CD4-positive, alpha-beta T cell treated with Interleukin-12 subunit alpha and Interleukin-12 subunit beta, for 1 hour (primary cell): ENCODE measurements at regions not wholly inside any gene's neighbourhood (a gene's known extent, or its start where the extent isn't known, plus 50 kb on each side); places are given as distances from the start of the nearest gene placed in this dataset.

Experiments
- DNase-seq: peaks from one replicate; pipeline ENCODE4 v3.0.0-alpha.2; 2020

DNA sequence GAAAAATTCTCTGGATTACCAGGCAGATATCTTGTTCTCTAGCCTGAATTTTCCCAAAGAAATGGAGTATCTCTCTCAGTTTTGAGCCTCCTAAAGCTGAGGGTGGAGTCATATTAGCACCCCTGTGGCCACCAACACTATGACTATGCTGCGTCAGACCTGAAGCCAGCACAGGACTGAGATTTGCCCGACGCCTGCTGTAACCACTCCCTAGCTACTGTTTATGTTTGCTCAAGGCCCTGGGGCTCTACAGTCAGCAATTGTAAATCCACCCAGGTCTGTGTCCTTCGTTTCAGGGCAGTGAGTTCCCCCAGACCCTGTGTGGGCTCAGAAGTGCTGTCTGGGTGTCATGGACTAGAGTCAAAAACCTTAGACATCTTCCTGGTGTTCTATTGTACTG, 61.4 kb downstream of the ZXDA start:
- DNase-seq: no peak

DNA sequence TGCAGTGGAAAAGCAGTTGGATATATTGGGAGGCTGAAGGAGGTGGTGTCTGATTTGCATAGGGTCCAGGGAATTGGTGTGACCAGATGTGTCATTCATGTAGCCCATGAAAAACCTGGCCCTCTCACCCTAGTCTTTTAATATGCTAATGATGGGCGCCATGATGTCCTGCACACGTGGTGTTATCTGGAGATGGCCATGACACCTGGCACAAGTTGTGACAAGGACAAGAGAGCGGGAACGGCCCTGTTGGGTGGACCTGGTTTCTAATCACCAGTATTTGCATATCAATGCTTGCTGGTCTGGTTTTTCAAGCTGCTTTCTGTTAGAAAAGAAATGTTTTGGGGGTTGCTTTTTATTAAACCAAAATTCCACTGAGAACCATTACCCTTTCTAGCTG, 87.4 kb downstream of the ZXDA start:
- no peak for DNase-seq

DNA sequence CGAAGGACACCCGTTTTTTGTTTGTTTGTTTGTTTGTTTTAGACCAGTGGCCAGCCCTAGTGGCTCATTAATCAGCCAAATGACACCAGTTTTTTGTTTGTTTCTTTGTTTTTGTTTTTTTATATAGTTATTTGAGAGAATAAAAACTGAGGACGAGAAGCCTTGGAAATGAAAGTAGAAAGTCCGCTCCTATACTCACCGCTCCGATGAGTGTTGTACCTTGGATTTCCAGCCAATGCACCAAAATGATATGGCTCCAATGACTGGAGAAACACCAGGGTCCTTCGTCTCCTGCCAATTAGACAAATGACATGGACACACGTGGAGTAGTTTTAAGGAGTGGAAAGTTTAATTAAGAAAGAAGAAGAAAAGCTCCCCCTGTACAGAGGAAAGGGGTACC, 87.9 kb downstream of the ZXDA start:
- DNase-seq: no peak

DNA sequence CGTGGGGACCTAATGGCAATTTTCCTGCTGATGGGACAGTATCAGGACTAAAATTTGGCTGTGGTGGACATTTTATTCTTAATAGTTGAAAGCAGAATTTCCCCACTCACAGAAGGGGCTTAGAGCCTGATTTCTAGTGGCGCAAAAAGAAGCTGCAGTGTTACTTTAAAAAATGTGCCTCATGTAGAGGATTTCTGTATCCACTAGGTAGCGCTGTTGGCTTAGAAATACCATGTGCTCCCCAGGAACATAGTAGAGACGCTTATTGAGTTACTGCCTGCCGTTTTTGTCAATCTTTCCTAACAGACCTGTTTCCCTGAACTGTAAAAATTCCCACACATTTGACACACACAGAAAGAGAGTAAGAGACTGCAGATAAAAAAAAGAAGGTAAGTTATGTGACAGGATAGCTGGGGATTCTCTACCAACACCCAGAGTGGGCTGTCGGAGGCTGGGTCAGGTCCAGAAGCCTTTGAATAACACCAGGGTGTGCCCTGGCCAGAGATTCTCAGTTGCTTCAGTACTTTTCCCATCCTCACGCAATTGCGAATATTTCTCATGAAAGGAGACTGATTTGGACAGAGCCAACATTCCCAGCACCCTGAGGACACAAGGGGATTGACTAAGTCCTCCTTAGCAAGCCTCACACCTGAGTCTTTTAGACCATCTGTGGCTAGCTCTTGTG, 88.4 kb downstream of the ZXDA start:
- peak; percentile 61 for DNase-seq

DNA sequence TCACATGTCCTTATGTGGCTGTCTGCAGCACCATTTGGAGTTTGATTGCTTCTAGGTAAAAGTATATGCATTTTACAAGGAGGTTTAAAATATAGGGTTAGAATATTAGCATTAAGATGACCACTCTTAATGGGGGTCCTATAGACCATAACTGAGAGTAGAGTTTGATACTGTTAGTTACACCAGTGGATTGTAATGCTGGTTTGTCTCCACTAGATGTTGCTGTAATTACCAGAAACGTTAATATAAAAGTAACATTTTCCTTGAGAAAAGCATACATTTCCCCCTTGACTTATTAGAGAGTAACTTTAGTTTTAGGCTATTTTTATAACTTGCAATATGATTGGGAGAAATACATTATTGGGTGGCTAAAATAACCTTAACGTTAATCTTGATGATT, 93.0 kb downstream of the ZXDA start:
- no peak for DNase-seq

DNA sequence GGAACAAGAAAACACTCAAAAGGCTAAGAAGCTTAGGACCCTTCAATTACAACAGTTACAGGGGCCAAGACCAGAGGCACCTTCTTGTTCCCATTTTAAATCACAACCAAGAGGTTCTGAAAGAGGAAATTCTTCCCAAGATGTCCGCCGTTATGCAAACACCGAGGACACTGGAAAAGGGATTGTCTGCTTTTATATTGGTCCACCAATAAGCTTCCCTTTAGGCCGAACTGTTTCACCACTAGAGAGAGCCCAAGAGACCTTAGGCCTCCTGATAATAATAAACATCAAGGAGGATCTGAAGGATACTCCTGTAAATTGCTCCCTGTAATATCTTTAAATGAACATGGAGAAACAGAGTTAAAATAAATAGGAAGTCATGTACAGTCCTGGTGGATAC, 92.6 kb upstream of the NLRP2B start:
- DNase-seq: no peak

DNA sequence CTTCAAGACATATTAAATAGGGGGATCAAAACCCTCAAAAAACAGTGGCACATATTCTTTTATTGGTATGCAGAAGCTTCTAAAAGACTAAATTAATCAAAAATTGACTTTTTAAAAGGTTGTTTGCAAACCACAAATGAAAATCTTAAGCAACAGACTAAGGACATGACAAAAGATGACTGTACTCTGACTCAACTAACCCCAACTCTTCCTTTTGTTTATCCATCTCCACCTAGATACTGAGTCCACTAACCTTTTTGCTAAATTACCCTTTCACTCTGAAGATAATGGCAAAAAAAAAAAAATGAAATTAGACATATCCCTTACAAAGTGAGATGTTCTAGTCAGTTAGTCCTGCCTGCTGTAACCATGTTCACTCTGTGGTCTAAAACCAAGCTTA, 91.6 kb upstream of the NLRP2B start:
- DNase-seq: no peak

DNA sequence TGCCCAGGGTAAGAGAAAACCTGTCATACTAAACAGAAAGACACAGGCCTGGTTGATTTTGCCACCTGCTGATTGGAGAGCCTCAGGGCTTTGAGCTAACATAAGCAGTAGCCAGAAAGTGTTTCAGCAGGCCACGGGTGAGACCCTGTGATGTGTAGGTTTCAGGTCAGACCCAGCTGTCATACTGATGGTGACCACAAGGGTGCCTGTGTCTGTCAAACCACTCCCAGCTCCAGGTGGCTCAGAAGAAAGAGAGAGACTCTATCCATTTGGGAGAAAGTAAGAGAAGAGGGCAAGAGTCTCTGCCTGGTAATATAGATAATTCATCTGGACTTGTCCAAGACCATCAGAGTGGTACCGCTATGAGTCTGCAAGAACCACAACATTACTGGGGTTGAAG, 72.8 kb upstream of the NLRP2B start:
- DNase-seq: no peak

DNA sequence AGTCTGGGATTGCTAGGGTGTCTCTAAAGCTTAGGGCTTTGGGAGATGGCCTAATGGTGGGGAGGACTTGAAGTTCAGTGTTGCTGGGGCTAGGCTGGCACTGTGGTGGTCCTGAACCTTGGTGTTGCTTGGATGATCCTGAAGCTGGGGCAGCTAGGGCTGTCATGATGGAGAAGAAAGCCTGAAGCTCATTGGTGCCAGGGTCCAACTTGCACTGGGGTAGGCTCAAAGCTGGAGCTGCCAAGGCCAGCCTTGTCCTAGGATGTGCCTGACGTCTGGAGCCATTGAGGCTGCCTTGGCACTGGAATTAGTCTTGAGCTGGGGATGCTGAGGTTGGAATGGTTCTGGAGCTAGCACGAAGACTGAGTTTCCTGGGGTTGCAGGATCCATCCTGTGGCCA, 61.0 kb upstream of the NLRP2B start:
- DNase-seq: no peak

DNA sequence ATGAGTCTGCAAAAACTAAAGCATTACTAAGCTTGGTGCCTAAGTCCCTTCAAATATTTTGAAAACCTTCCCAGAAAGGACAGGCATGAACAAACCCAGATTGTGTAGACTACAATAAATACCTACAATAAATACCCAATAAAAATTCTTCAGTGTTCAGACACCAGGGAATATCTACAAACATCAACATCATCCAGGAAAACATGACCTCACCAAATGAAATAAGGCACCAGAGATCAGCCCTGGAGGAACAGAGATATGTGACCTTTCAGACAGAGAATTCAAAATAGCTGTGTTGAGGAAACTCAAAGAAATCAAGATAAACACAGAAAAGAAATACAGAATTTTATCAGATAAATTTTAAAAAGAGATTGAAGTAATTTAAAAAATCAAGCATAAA, 57.8 kb upstream of the NLRP2B start:
- no peak for DNase-seq
